ENCODE measurements at regions not wholly inside any gene's neighbourhood (a gene's known extent, or its start where the extent isn't known, plus 50 kb on each side); places are given as distances from the start of the nearest gene placed in this dataset.
"Not testable (repeated sequence)": the region's sequence is repeated elsewhere in the genome, so short reads cannot be mapped to it uniquely, and the experiment has no call there.

GRCh38 chr4:100023800-100024199 lies 73.7 kb upstream of the H2AZ1 start:
- no peak for DNase-seq

GRCh38 chr4:100022792-100023222 lies 72.7 kb upstream of the H2AZ1 start:
- DNase-seq = peak; percentile 6

- no peak for DNase-seq
Observed at GRCh38 chr4:100019821-100020220, 69.7 kb upstream of the H2AZ1 start.

- no peak for DNase-seq
Observed at GRCh38 chr4:100017637-100018310, 67.7 kb upstream of the H2AZ1 start.

GRCh38 chr4:100016191-100016590 lies 66.1 kb upstream of the H2AZ1 start:
- DNase-seq = no peak

- peak; percentile 5 for DNase-seq
Observed at GRCh38 chr4:100014616-100015015, 64.5 kb upstream of the H2AZ1 start.

GRCh38 chr4:100009490-100009889 lies 59.4 kb upstream of the H2AZ1 start:
- DNase-seq = peak; percentile 47

GRCh38 chr4:100008048-100008447 lies 58.0 kb upstream of the H2AZ1 start:
- DNase-seq = peak; percentile 74

- not testable (repeated sequence) for DNase-seq
Observed at GRCh38 chr4:100006161-100006560, 56.1 kb upstream of the H2AZ1 start.
